ENCODE measurements at regions not wholly inside any gene's neighbourhood (a gene's known extent, or its start where the extent isn't known, plus 50 kb on each side); places are given as distances from the start of the nearest gene placed in this dataset.

DNA sequence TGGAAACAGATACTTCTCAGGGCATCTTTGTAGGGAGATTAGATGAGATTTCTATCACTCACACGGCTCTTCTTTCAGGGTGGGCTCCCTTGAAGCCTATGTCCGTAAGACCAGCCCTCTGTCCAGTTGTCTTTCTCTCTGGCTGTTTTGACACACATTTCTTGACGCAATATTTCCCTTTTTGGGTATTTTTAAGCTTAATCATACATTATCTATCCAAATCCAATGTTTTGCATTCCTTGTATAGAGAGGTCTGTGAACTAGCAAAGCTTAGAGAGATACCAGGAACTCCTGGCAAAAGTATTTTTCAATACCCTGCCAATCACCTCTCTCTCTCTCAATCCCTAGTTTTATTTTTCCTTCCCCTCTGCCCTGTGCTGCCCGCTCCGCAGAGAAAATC lies 79.3 kb downstream of the EOMES start:
- Histone ChIP-seq H3K4me1 (ENCODE audit: insufficient read depth) (no peaks in the 10 kb centered on the region), H4K20me1 (replicated peaks; ENCODE audit: insufficient read depth) (no peaks in the 10 kb centered on the region), H3K4me2 (no peak overlapping the region), H3K9me2 (ENCODE audit: insufficient read depth) (no peaks in the 10 kb centered on the region), H2AFZ (peak overlapping the region; percentile 58), H3K27ac (ENCODE audit: low read depth) (no peak overlapping the region), H3K36me3 (ENCODE audit: insufficient read depth) (no peaks in the 10 kb centered on the region), H3K4me3 (no peak overlapping the region), H3F3A (replicated peaks; ENCODE audit: low read depth) (no peaks in the 10 kb centered on the region), H3K27me3 (ENCODE audit: insufficient read depth) (no peaks in the 10 kb centered on the region), H3K79me2 (replicated peaks; ENCODE audit: insufficient read depth) (no peaks in the 10 kb centered on the region)
- peaks cover 7% of the 10 kb centered on the region; the same call in 2 of the 3 replicates for H3K4me1 Mint-ChIP-seq
- no peak for TF ChIP-seq CREB1 (CRISPR knock-in tag; IDR thresholded peaks at IDR 0.05; ENCODE audit: low read depth)
- TF ChIP-seq STAT1 (IDR thresholded peaks at IDR 0.05; ENCODE audit: unreplicated experiment): no peak
- TF ChIP-seq, protein P1, sequence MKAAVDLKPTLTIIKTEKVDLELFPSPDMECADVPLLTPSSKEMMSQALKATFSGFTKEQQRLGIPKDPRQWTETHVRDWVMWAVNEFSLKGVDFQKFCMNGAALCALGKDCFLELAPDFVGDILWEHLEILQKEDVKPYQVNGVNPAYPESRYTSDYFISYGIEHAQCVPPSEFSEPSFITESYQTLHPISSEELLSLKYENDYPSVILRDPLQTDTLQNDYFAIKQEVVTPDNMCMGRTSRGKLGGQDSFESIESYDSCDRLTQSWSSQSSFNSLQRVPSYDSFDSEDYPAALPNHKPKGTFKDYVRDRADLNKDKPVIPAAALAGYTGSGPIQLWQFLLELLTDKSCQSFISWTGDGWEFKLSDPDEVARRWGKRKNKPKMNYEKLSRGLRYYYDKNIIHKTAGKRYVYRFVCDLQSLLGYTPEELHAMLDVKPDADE (IDR thresholded peaks at IDR 0.05): no peak
- TF ChIP-seq JUNB (IDR thresholded peaks at IDR 0.05; ENCODE audit: unreplicated experiment): no peak
- TF ChIP-seq, protein P2, sequence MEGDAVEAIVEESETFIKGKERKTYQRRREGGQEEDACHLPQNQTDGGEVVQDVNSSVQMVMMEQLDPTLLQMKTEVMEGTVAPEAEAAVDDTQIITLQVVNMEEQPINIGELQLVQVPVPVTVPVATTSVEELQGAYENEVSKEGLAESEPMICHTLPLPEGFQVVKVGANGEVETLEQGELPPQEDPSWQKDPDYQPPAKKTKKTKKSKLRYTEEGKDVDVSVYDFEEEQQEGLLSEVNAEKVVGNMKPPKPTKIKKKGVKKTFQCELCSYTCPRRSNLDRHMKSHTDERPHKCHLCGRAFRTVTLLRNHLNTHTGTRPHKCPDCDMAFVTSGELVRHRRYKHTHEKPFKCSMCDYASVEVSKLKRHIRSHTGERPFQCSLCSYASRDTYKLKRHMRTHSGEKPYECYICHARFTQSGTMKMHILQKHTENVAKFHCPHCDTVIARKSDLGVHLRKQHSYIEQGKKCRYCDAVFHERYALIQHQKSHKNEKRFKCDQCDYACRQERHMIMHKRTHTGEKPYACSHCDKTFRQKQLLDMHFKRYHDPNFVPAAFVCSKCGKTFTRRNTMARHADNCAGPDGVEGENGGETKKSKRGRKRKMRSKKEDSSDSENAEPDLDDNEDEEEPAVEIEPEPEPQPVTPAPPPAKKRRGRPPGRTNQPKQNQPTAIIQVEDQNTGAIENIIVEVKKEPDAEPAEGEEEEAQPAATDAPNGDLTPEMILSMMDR (conservative IDR thresholded peaks at IDR 0.05; ENCODE audit: low read depth in 2 of 2): no peak
- TF ChIP-seq ZNF331 (CRISPR knock-in tag; IDR thresholded peaks at IDR 0.05; ENCODE audit: low read depth): no peak
- TF ChIP-seq, protein P3, sequence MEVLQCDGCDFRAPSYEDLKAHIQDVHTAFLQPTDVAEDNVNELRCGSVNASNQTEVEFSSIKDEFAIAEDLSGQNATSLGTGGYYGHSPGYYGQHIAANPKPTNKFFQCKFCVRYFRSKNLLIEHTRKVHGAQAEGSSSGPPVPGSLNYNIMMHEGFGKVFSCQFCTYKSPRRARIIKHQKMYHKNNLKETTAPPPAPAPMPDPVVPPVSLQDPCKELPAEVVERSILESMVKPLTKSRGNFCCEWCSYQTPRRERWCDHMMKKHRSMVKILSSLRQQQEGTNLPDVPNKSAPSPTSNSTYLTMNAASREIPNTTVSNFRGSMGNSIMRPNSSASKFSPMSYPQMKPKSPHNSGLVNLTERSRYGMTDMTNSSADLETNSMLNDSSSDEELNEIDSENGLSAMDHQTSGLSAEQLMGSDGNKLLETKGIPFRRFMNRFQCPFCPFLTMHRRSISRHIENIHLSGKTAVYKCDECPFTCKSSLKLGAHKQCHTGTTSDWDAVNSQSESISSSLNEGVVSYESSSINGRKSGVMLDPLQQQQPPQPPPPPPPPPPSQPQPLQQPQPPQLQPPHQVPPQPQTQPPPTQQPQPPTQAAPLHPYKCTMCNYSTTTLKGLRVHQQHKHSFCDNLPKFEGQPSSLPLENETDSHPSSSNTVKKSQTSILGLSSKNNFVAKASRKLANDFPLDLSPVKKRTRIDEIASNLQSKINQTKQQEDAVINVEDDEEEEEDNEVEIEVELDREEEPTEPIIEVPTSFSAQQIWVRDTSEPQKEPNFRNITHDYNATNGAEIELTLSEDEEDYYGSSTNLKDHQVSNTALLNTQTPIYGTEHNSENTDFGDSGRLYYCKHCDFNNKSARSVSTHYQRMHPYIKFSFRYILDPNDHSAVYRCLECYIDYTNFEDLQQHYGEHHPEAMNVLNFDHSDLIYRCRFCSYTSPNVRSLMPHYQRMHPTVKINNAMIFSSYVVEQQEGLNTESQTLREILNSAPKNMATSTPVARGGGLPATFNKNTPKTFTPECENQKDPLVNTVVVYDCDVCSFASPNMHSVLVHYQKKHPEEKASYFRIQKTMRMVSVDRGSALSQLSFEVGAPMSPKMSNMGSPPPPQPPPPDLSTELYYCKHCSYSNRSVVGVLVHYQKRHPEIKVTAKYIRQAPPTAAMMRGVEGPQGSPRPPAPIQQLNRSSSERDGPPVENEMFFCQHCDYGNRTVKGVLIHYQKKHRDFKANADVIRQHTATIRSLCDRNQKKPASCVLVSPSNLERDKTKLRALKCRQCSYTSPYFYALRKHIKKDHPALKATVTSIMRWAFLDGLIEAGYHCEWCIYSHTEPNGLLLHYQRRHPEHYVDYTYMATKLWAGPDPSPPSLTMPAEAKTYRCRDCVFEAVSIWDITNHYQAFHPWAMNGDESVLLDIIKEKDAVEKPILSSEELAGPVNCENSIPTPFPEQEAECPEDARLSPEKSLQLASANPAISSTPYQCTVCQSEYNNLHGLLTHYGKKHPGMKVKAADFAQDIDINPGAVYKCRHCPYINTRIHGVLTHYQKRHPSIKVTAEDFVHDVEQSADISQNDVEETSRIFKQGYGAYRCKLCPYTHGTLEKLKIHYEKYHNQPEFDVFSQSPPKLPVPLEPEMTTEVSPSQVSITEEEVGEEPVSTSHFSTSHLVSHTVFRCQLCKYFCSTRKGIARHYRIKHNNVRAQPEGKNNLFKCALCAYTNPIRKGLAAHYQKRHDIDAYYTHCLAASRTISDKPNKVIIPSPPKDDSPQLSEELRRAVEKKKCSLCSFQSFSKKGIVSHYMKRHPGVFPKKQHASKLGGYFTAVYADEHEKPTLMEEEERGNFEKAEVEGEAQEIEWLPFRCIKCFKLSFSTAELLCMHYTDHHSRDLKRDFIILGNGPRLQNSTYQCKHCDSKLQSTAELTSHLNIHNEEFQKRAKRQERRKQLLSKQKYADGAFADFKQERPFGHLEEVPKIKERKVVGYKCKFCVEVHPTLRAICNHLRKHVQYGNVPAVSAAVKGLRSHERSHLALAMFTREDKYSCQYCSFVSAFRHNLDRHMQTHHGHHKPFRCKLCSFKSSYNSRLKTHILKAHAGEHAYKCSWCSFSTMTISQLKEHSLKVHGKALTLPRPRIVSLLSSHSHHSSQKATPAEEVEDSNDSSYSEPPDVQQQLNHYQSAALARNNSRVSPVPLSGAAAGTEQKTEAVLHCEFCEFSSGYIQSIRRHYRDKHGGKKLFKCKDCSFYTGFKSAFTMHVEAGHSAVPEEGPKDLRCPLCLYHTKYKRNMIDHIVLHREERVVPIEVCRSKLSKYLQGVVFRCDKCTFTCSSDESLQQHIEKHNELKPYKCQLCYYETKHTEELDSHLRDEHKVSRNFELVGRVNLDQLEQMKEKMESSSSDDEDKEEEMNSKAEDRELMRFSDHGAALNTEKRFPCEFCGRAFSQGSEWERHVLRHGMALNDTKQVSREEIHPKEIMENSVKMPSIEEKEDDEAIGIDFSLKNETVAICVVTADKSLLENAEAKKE (CRISPR knock-in tag; IDR thresholded peaks at IDR 0.05): no peak
- TF ChIP-seq, protein P4, sequence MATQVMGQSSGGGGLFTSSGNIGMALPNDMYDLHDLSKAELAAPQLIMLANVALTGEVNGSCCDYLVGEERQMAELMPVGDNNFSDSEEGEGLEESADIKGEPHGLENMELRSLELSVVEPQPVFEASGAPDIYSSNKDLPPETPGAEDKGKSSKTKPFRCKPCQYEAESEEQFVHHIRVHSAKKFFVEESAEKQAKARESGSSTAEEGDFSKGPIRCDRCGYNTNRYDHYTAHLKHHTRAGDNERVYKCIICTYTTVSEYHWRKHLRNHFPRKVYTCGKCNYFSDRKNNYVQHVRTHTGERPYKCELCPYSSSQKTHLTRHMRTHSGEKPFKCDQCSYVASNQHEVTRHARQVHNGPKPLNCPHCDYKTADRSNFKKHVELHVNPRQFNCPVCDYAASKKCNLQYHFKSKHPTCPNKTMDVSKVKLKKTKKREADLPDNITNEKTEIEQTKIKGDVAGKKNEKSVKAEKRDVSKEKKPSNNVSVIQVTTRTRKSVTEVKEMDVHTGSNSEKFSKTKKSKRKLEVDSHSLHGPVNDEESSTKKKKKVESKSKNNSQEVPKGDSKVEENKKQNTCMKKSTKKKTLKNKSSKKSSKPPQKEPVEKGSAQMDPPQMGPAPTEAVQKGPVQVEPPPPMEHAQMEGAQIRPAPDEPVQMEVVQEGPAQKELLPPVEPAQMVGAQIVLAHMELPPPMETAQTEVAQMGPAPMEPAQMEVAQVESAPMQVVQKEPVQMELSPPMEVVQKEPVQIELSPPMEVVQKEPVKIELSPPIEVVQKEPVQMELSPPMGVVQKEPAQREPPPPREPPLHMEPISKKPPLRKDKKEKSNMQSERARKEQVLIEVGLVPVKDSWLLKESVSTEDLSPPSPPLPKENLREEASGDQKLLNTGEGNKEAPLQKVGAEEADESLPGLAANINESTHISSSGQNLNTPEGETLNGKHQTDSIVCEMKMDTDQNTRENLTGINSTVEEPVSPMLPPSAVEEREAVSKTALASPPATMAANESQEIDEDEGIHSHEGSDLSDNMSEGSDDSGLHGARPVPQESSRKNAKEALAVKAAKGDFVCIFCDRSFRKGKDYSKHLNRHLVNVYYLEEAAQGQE (IDR thresholded peaks at IDR 0.05; ENCODE audit: unreplicated experiment): no peak
- no peak for TF ChIP-seq ZNF114 (CRISPR knock-in tag; IDR thresholded peaks at IDR 0.05)
- TF ChIP-seq POLR2AphosphoS5 (IDR thresholded peaks at IDR 0.05; ENCODE audit: low read depth): no peak
- TF ChIP-seq EZH2phosphoT487 (IDR thresholded peaks at IDR 0.05; ENCODE audit: unreplicated experiment): no peak
- no peak for TF ChIP-seq EZH2 (IDR thresholded peaks at IDR 0.05; ENCODE audit: low read depth, unreplicated experiment)
- TF ChIP-seq NANOG (IDR thresholded peaks at IDR 0.05; ENCODE audit: borderline replicate concordance): no peak
- no peaks in the 10 kb centered on the region for H3K9me3 Mint-ChIP-seq
- no peak overlapping the region for H3K4me3 Mint-ChIP-seq
- no peak for ATAC-seq
- DNase-seq (ENCODE audit: low spot score): no peak
- no peaks in the 10 kb centered on the region for H3K36me3 Mint-ChIP-seq (ENCODE audit: low read depth)
- H3K27ac Mint-ChIP-seq: no peak overlapping the region
- peaks cover 2% of the 10 kb centered on the region for H3K27me3 Mint-ChIP-seq (ENCODE audit: insufficient read depth, low read depth, poor library complexity)

Data from GM23338 (cell line).